GM23338 (cell line): ENCODE measurements at regions not wholly inside any gene's neighbourhood (a gene's known extent, or its start where the extent isn't known, plus 50 kb on each side); places are given as distances from the start of the nearest gene placed in this dataset.

Experiments
- ATAC-seq: fragments of 200-7000 bp; cut with Tn5 transposase; 3 replicates; pipeline ENCODE4 v1.9.1; 2020
- DNase-seq: peaks from one replicate; pipeline ENCODE4 v3.0.0-alpha.2; 2015; ENCODE audit warnings: low spot score
- H2AFZ ChIP-seq: fragments of 200-600 bp; sonication (generic); 2 replicates; pipeline ENCODE4 v1.8.0; 2016; ENCODE audit warnings: antibody characterized with exemption, mild to moderate bottlenecking, moderate library complexity
- H3F3A ChIP-seq: fragments of 200-600 bp; sonication (generic); replicated peaks from 2 replicates; pipeline ENCODE4 v1.8.0; 2017; ENCODE audit warnings: antibody characterized with exemption, mixed run types, low read depth
- H3K27ac ChIP-seq: fragments of 200-600 bp; sonication (generic); 2 replicates; pipeline ENCODE4 v1.6.1; 2016; ENCODE audit warnings: low read depth
- H3K27me3 ChIP-seq: fragments of 200-600 bp; sonication (generic); 2 replicates; pipeline ENCODE4 v1.8.0; 2016; ENCODE audit warnings: mild to moderate bottlenecking, mixed run types, moderate library complexity; ENCODE audit not compliant: insufficient read depth
- H3K36me3 ChIP-seq: fragments of 200-600 bp; sonication (generic); 2 replicates; pipeline ENCODE4 v1.8.0; 2016; ENCODE audit warnings: mild to moderate bottlenecking; ENCODE audit not compliant: insufficient read depth
- H3K4me1 ChIP-seq: fragments of 200-600 bp; sonication (generic); 2 replicates; pipeline ENCODE4 v1.8.0; 2016; ENCODE audit warnings: mild to moderate bottlenecking, moderate library complexity; ENCODE audit not compliant: insufficient read depth
- H3K4me2 ChIP-seq: fragments of 200-600 bp; sonication (generic); 2 replicates; pipeline ENCODE4 v1.7.1; 2017; ENCODE audit warnings: mixed run types
- H3K4me3 ChIP-seq: fragments of 200-600 bp; sonication (generic); 2 replicates; pipeline ENCODE4 v1.6.1; 2016; ENCODE audit warnings: mixed run types
- H3K79me2 ChIP-seq: fragments of 200-600 bp; sonication (generic); replicated peaks from 2 replicates; pipeline ENCODE4 v1.8.0; 2017; ENCODE audit warnings: mild to moderate bottlenecking; ENCODE audit not compliant: insufficient read depth
- H3K9me2 ChIP-seq: fragments of 200-600 bp; sonication (generic); 2 replicates; pipeline ENCODE4 v1.8.0; 2017; ENCODE audit not compliant: insufficient read depth
- H4K20me1 ChIP-seq: fragments of 200-600 bp; sonication (generic); replicated peaks from 2 replicates; pipeline ENCODE4 v1.8.0; 2017; ENCODE audit warnings: mild to moderate bottlenecking; ENCODE audit not compliant: insufficient read depth
- H3K27ac Mint-ChIP-seq: 2 replicates; pipeline ENCODE4 v1.8.0; 2020; ENCODE audit warnings: inconsistent platforms, mild to moderate bottlenecking, moderate library complexity, mixed read lengths
- H3K27me3 Mint-ChIP-seq: 3 replicates; pipeline ENCODE4 v1.8.0; 2022; ENCODE audit warnings: low read depth, mild to moderate bottlenecking, moderate library complexity, mixed read lengths, inconsistent platforms; ENCODE audit not compliant: insufficient read depth, poor library complexity
- H3K36me3 Mint-ChIP-seq: 3 replicates; pipeline ENCODE4 v1.8.0; 2021; ENCODE audit warnings: low read depth, mild to moderate bottlenecking, inconsistent platforms, moderate library complexity, mixed read lengths
- H3K4me1 Mint-ChIP-seq: 3 replicates; pipeline ENCODE4 v1.8.0; 2020; ENCODE audit warnings: mild to moderate bottlenecking, inconsistent platforms, mixed read lengths
- H3K4me3 Mint-ChIP-seq: 3 replicates; pipeline ENCODE4 v1.8.0; 2021; ENCODE audit warnings: moderate library complexity, mild to moderate bottlenecking, inconsistent platforms, mixed read lengths
- H3K9me3 Mint-ChIP-seq: 3 replicates; pipeline ENCODE4 v1.8.0; 2020; ENCODE audit warnings: moderate library complexity, mild to moderate bottlenecking, inconsistent platforms, mixed read lengths
- CREB1 ChIP-seq: fragments of 250-450 bp; sonication (Bioruptor Pico); IDR thresholded peaks from 2 replicates; pipeline ENCODE4 v1.5.0; 2020; ENCODE audit warnings: low read depth, mild to moderate bottlenecking, moderate library complexity
- CTCF ChIP-seq, 2 experiments: fragments of 200-600 bp in 1 of 2; sonication (generic) in 1 of 2; conservative IDR thresholded peaks; 2 replicates each; pipeline versions ENCODE4 v1.5.1 to v1.6.1; 2016 to 2017; ENCODE audit warnings: antibody characterized with exemption in 2 of 2, low read depth in 2 of 2, mild to moderate bottlenecking in 2 of 2, moderate library complexity in 1 of 2
- EZH2phosphoT487 ChIP-seq: fragments of 200-600 bp; sonication (generic); IDR thresholded peaks from one replicate; pipeline ENCODE4 v1.8.1; 2018; ENCODE audit warnings: antibody characterized with exemption; ENCODE audit not compliant: unreplicated experiment
- ZNF114 ChIP-seq: fragments of 250-450 bp; sonication (Bioruptor Pico); IDR thresholded peaks from 2 replicates; pipeline ENCODE4 v1.5.0; 2020; ENCODE audit warnings: mild to moderate bottlenecking, moderate library complexity
- ZNF331 ChIP-seq: fragments of 250-450 bp; sonication (Bioruptor Pico); IDR thresholded peaks from 2 replicates; pipeline ENCODE4 v1.5.0; 2020; ENCODE audit warnings: low read depth, mild to moderate bottlenecking, moderate library complexity
- ZNF462 ChIP-seq: fragments of 250-450 bp; sonication (Bioruptor Pico); IDR thresholded peaks from 2 replicates; pipeline ENCODE4 v1.5.0; 2020; ENCODE audit warnings: mild to moderate bottlenecking, moderate library complexity
- TF ChIP-seq, protein P1 (sequence below): IDR thresholded peaks from one replicate; pipeline ENCODE4 v1.6.1; 2018; ENCODE audit warnings: antibody characterized with exemption; ENCODE audit not compliant: unreplicated experiment

GRCh38 chr12:76694369-76694768 lies 69.5 kb upstream of the ZDHHC17 start:
- TF ChIP-seq EZH2phosphoT487, result no peak
- no peak for TF ChIP-seq ZNF462
- TF ChIP-seq ZNF114, result no peak
- no peak for TF ChIP-seq CREB1 (CRISPR knock-in tag)
- TF ChIP-seq CTCF (conservative IDR thresholded peaks at IDR 0.05; ENCODE audit: low read depth in 2 of 2), result no peak
- TF ChIP-seq, protein P1, sequence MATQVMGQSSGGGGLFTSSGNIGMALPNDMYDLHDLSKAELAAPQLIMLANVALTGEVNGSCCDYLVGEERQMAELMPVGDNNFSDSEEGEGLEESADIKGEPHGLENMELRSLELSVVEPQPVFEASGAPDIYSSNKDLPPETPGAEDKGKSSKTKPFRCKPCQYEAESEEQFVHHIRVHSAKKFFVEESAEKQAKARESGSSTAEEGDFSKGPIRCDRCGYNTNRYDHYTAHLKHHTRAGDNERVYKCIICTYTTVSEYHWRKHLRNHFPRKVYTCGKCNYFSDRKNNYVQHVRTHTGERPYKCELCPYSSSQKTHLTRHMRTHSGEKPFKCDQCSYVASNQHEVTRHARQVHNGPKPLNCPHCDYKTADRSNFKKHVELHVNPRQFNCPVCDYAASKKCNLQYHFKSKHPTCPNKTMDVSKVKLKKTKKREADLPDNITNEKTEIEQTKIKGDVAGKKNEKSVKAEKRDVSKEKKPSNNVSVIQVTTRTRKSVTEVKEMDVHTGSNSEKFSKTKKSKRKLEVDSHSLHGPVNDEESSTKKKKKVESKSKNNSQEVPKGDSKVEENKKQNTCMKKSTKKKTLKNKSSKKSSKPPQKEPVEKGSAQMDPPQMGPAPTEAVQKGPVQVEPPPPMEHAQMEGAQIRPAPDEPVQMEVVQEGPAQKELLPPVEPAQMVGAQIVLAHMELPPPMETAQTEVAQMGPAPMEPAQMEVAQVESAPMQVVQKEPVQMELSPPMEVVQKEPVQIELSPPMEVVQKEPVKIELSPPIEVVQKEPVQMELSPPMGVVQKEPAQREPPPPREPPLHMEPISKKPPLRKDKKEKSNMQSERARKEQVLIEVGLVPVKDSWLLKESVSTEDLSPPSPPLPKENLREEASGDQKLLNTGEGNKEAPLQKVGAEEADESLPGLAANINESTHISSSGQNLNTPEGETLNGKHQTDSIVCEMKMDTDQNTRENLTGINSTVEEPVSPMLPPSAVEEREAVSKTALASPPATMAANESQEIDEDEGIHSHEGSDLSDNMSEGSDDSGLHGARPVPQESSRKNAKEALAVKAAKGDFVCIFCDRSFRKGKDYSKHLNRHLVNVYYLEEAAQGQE, result no peak
- TF ChIP-seq ZNF331 (CRISPR knock-in tag), result no peak
- no peaks in the 10 kb centered on the region for H4K20me1 ChIP-seq
- no peak overlapping the region for H3K27ac Mint-ChIP-seq
- H2AFZ ChIP-seq, result no peak overlapping the region
- DNase-seq (no peak), ATAC-seq (no peak)
- H3K79me2 ChIP-seq, result no peaks in the 10 kb centered on the region
- H3K4me2 ChIP-seq, result no peak overlapping the region
- H3K36me3 Mint-ChIP-seq, result no peaks in the 10 kb centered on the region
- no peaks in the 10 kb centered on the region for H3K36me3 ChIP-seq
- H3K4me1 Mint-ChIP-seq, result peaks cover 32% of the 10 kb centered on the region
- no peak overlapping the region for H3K4me3 Mint-ChIP-seq
- peaks cover 17% of the 10 kb centered on the region for H3K4me1 ChIP-seq
- H3K27me3 Mint-ChIP-seq, result peaks cover 8% of the 10 kb centered on the region
- H3K27ac ChIP-seq, result no peak overlapping the region
- H3K4me3 ChIP-seq, result no peak overlapping the region
- H3F3A ChIP-seq, result no peaks in the 10 kb centered on the region
- no peaks in the 10 kb centered on the region for H3K27me3 ChIP-seq
- no peaks in the 10 kb centered on the region for H3K9me3 Mint-ChIP-seq
- no peaks in the 10 kb centered on the region for H3K9me2 ChIP-seq
